ENCODE measurements at regions not wholly inside any gene's neighbourhood (a gene's known extent, or its start where the extent isn't known, plus 50 kb on each side); places are given as distances from the start of the nearest gene placed in this dataset.

DNA sequence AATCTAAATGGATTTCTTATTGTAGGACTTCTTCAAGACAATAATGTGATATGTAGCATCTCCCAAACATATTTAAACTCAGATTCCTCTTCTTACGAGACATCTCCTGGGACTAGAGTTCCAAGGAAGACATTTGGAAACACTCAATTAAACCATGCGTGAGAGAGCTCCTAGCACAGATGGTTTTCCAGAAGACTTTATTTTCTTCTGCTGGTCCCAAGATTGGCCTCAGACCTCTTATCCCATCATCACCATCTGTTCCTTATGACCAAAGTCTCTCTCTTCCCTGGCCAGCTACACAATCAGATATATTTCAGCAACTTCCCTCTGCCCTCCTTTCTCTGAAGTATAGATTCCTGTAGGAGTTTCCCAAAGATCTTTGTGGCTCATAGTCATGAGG, 93.2 kb upstream of the JARID2 start:
- H3K9me3 Mint-ChIP-seq, result no peaks in the 10 kb centered on the region
- Histone ChIP-seq H2AFZ (ENCODE audit: low read length) (no peak overlapping the region), H3K23me2 (ENCODE audit: insufficient read length, low read depth, low read length, poor library complexity, severe bottlenecking) (no peaks in the 10 kb centered on the region)

More for the DNA sequence above, 93.2 kb upstream of the JARID2 start:
- H2BK12ac ChIP-seq (ENCODE audit: insufficient read length, low read depth, low read length), result no peak overlapping the region
- no peak overlapping the region for H4K5ac ChIP-seq (ENCODE audit: insufficient read length, low read depth, low read length)
- no peak overlapping the region for H2BK5ac ChIP-seq (ENCODE audit: insufficient read length, low read length)
- no peak overlapping the region for H2BK20ac ChIP-seq (ENCODE audit: low read depth, low read length, poor library complexity, severe bottlenecking)
- H3K14ac ChIP-seq (ENCODE audit: insufficient read depth, low read length), result no peak overlapping the region
- no peak overlapping the region for H3K56ac ChIP-seq (ENCODE audit: insufficient read length, low read depth, low read length)
- Mint-ChIP-seq H3K4me1 (peaks cover 3 to 5% of the 10 kb centered on the region in 2 experiments; a peak in 3 of 4 replicates), H3K27me3 (ENCODE audit: low read depth) (no peaks in the 10 kb centered on the region), H3K36me3 (ENCODE audit: insufficient read depth in 1 of 3, low read depth in 3 of 3) (no peaks in the 10 kb centered on the region), H3K27ac (no peak overlapping the region), H3K4me3 (no peak overlapping the region)
- no peak overlapping the region for H4K91ac ChIP-seq (ENCODE audit: insufficient read length, low read depth, low read length)
- H2BK15ac ChIP-seq (ENCODE audit: low read depth, low read length), result no peak overlapping the region
- no peak overlapping the region for H4K8ac ChIP-seq (replicated peaks; ENCODE audit: insufficient read length, low read depth, low read length)
- no peak overlapping the region for H3K4ac ChIP-seq (ENCODE audit: low read depth, low read length)
- H3K4me2 ChIP-seq (ENCODE audit: insufficient read depth, insufficient read length, low read length), result no peak overlapping the region
- no peak overlapping the region for H3K23ac ChIP-seq (ENCODE audit: insufficient read length, low read depth, low read length)
- H3K4me1 ChIP-seq (ENCODE audit: insufficient read depth, low read length), result no peaks in the 10 kb centered on the region
- TF ChIP-seq, protein P1, sequence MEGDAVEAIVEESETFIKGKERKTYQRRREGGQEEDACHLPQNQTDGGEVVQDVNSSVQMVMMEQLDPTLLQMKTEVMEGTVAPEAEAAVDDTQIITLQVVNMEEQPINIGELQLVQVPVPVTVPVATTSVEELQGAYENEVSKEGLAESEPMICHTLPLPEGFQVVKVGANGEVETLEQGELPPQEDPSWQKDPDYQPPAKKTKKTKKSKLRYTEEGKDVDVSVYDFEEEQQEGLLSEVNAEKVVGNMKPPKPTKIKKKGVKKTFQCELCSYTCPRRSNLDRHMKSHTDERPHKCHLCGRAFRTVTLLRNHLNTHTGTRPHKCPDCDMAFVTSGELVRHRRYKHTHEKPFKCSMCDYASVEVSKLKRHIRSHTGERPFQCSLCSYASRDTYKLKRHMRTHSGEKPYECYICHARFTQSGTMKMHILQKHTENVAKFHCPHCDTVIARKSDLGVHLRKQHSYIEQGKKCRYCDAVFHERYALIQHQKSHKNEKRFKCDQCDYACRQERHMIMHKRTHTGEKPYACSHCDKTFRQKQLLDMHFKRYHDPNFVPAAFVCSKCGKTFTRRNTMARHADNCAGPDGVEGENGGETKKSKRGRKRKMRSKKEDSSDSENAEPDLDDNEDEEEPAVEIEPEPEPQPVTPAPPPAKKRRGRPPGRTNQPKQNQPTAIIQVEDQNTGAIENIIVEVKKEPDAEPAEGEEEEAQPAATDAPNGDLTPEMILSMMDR (conservative IDR thresholded peaks at IDR 0.05), result no peak
- no peak overlapping the region for H3K18ac ChIP-seq (ENCODE audit: insufficient read length, low read depth, low read length)
- H3K9me3 ChIP-seq (ENCODE audit: control insufficient read depth, low read depth, low read length), result no peaks in the 10 kb centered on the region
- H3K27me3 ChIP-seq (ENCODE audit: insufficient read depth, low read length), result no peaks in the 10 kb centered on the region
- no peaks in the 10 kb centered on the region for H3K79me2 ChIP-seq (ENCODE audit: insufficient read depth, low read length)
- H3K9ac ChIP-seq (ENCODE audit: extremely low read depth, insufficient read length, low read length), result no peak overlapping the region
- no peak overlapping the region for H3T11ph ChIP-seq (ENCODE audit: low read length)
- H3K79me1 ChIP-seq (ENCODE audit: insufficient read depth, low read depth, low read length, poor library complexity, severe bottlenecking), result no peaks in the 10 kb centered on the region
- no peak overlapping the region for H2AK5ac ChIP-seq (ENCODE audit: insufficient read length, low read length)
- H4K20me1 ChIP-seq (ENCODE audit: control insufficient read depth, insufficient read depth, insufficient read length), result no peaks in the 10 kb centered on the region
- H3K27ac ChIP-seq (ENCODE audit: insufficient read length, low read depth, low read length), result no peak overlapping the region
- DNase-seq, result no peak
- H2BK120ac ChIP-seq (ENCODE audit: low read depth, low read length, poor library complexity, severe bottlenecking), result no peak overlapping the region
- WGBS (ENCODE audit: extremely low coverage, insufficient read length, low lambda C conversion rate), result no CpG with 5 or more reads among the region's 2 CpGs
